ENCODE measurements at regions not wholly inside any gene's neighbourhood (a gene's known extent, or its start where the extent isn't known, plus 50 kb on each side); places are given as distances from the start of the nearest gene placed in this dataset.

DNA sequence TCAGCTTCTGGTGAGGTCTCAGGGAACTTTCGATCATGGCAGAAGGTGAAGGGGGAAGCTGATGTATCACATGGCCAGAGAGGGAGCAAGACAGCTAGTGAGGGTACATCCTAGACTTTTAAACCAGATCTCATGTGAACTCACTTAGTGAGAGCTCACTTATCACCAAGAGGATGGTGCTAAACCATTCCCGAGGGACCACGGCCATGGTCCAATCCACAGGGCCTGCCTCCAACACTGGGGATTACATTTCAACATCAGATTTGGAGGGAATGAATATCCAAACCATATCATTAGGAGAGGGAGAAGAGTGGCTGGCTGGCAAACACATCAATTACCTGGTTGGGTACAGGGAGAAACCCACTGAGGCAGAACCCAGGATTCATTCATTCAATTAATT is 75.7 kb upstream of the HAAO start:
- TF ChIP-seq CTCF (IDR thresholded peaks at IDR 0.05), result no peak
- no peak for TF ChIP-seq REST (IDR thresholded peaks at IDR 0.05; ENCODE audit: insufficient read depth in 1 of 2, low read depth in 2 of 2, low read length in 1 of 2)
- TF ChIP-seq POLR2AphosphoS5 (IDR thresholded peaks at IDR 0.05; ENCODE audit: low read depth, low read length), result no peak
- TF ChIP-seq SIN3A (IDR thresholded peaks at IDR 0.05; ENCODE audit: borderline replicate concordance, insufficient read depth, low read depth, low read length), result no peak

Data from Panc1 (cell line).